GM12873 (cell line): ENCODE measurements at regions not wholly inside any gene's neighbourhood (a gene's known extent, or its start where the extent isn't known, plus 50 kb on each side); places are given as distances from the start of the nearest gene placed in this dataset.

Source experiments
- TF ChIP-seq, protein P1 (sequence below): IDR thresholded peaks from 2 replicates; pipeline ENCODE4 v1.5.1; 2012; ENCODE audit warnings: low read depth, mild to moderate bottlenecking, moderate library complexity, low read length, control low read depth; ENCODE audit not compliant: insufficient read depth; ENCODE audit errors: missing control alignments

DNA sequence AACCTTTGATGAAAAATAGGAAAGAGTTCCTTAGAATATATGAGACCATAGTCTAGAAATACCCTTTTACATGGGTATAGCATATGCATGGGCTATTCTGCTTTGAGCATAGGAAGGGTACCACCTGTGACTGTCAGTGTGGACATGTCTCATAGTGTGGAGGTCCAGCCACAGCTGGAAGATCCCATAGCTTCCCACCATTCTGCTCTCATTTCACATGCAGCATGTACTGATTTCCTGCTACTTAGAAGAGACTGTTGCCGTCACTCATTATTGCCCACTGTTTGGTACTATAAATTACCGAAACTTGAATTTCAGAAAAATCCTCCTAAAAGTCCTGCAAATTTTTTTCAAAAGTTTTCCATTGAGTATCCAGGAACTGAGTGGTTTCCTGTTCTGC, 477.8 kb upstream of the DAB2 start:
- TF ChIP-seq, protein P1, sequence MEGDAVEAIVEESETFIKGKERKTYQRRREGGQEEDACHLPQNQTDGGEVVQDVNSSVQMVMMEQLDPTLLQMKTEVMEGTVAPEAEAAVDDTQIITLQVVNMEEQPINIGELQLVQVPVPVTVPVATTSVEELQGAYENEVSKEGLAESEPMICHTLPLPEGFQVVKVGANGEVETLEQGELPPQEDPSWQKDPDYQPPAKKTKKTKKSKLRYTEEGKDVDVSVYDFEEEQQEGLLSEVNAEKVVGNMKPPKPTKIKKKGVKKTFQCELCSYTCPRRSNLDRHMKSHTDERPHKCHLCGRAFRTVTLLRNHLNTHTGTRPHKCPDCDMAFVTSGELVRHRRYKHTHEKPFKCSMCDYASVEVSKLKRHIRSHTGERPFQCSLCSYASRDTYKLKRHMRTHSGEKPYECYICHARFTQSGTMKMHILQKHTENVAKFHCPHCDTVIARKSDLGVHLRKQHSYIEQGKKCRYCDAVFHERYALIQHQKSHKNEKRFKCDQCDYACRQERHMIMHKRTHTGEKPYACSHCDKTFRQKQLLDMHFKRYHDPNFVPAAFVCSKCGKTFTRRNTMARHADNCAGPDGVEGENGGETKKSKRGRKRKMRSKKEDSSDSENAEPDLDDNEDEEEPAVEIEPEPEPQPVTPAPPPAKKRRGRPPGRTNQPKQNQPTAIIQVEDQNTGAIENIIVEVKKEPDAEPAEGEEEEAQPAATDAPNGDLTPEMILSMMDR: no peak

DNA sequence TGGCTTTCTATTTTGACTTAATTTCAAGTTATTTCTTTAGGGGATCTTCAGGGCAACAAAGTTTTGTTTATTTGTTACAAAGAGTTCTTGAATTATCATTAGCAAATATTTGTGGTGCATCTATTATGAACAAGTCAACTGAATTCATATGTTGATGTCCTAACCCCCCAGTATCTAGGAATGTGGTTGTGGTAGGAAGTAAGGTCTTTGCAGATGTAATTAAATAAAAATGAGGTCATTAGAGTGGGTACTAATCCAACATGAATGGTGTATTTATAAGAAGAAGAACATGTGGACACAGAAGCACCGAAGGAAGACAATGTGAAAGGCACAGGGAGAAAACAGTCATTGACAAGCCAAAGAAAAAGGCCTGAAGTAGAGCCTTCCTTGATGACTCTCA, 474.0 kb upstream of the DAB2 start:
- TF ChIP-seq, protein P1: no peak

DNA sequence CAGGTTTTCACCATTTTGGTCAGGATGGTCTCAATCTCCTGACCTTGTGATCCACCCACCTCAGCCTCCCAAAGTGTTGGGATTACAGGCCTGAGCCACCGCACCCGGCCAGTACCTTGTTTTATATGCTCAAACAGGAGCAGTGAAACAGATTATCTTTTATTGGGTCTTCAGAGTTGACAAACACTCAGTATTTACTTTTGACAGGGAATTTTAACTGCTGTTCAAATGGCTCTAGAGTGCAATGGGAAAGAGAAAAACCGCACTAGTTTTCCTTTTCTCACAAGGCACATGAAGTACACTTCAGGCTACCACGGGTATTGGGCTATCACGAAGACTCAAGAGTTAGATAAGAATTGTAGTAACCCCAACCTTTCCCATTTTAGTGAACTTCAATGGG, 471.9 kb upstream of the DAB2 start:
- TF ChIP-seq, protein P1: no peak

DNA sequence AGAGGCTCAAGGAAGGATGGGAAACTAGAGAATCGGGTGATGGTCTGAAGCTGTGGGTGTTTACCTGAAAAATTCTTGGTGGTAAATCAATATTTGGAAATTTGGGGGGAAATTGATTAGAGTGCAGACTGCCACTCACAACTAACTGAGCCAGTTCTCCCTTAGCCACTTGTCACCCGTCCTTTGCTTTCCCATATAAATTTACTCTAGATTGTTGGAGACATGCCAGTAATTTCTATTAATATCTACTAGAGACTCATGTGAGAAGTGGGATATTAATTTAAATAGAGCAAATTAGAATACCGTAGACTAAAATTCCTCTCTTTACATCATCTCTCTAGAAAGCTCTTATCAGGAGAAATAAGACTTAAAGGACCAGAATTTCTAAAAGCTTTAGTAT, 471.3 kb upstream of the DAB2 start:
- TF ChIP-seq, protein P1: no peak

DNA sequence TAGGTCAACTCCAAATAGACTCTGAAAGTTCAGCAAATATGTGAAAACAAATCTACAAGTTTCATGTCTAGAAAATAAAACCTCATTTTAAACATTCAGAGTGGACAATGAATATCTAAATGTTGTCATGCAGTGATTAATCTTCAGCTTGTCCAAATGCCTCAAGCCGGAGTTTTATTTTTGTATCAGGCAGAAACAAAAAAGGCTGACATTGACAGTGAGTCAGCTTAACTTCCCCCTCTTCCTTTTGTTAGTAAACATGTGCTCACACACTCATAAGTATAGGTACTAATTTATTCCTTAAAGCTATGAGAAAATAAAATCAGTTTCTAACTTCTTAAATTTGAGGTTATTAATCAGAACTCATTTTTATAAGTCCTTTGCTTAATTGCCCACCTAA, 467.9 kb upstream of the DAB2 start:
- TF ChIP-seq, protein P1: no peak

DNA sequence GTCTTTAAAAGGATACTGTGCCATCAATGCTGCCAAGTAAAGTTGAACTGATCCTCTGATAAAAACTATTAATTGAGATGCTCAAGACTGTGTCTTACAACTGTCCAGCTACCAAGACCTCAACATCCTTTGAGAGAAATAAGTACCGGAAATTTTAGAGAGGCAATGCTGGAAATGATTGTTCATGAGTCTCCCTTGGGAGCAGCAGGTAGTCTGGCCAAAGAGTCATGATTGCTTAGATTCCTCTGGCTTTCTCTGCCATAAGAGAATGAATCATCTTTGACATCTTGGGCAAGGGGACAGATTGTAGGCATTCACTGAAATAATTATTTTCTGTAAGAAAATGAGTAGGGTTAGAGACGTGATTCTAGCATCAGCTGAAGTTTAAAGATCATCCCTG, 466.6 kb upstream of the DAB2 start:
- TF ChIP-seq, protein P1: no peak

DNA sequence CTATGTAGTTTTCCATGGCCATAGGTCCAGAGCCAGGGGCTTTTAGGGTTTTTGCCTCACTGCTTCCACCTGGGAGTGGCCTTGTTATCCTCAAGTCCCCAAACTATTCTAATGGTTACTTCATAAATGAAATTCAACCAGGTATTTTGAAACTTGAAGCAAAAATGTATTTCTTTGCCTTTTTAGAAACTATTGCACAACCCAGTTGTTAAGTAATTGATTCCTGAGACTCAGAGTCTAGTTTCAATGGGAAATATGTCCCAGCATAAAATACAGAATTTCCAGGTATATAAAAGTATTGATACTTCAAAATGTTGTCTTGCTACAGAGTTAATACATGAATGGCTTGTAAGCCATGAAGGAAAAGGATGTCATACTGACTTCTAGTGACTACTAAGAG, 456.2 kb upstream of the DAB2 start:
- TF ChIP-seq, protein P1: no peak
